ENCODE measurements at regions not wholly inside any gene's neighbourhood (a gene's known extent, or its start where the extent isn't known, plus 50 kb on each side); places are given as distances from the start of the nearest gene placed in this dataset.

GRCh38 chr11:23236826-23237555 lies 376.7 kb upstream of the CCDC179 start:
- no peaks in the 10 kb centered on the region for H3K27me3 Mint-ChIP-seq

GRCh38 chr11:23252426-23252825 lies 392.2 kb upstream of the CCDC179 start:
- no peak for DNase-seq
- Mint-ChIP-seq H3K36me3 (no peaks in the 10 kb centered on the region), H3K27me3 (no peaks in the 10 kb centered on the region), H3K4me3 (no peak overlapping the region), H3K9me3 (peaks cover 0 to 20% (median 6%) of the 10 kb centered on the region in 5 donors), H3K4me1 (no peaks in the 10 kb centered on the region), H3K27ac (no peak overlapping the region)
- no peaks in the 10 kb centered on the region for H3K36me3 ChIP-seq (ENCODE audit: insufficient read depth, low read length)
- ChIA-PET CTCF (no interaction called here), POLR2A (no interaction called here)
- H3K4me3 ChIP-seq (ENCODE audit: low read length), result no peak overlapping the region
- H3K4me1 ChIP-seq (ENCODE audit: insufficient read depth, low read length), result no peaks in the 10 kb centered on the region
- no peaks in the 10 kb centered on the region for H3K27me3 ChIP-seq (ENCODE audit: insufficient read depth, low read length, poor library complexity, severe bottlenecking)
- no peaks in the 10 kb centered on the region for H3K9me3 ChIP-seq (ENCODE audit: low read length)
- H3K27ac ChIP-seq (ENCODE audit: low read depth, low read length), result no peak overlapping the region

More at GRCh38 chr11:23236826-23237555, 376.7 kb upstream of the CCDC179 start:
- CTCF ChIA-PET, result no interaction called here
- H3K36me3 Mint-ChIP-seq, result peaks cover 0 to 2% (median 0%) of the 10 kb centered on the region in 3 donors
- Histone ChIP-seq H3K4me3 (ENCODE audit: low read length) (no peak overlapping the region), H3K36me3 (ENCODE audit: insufficient read depth, low read length) (no peaks in the 10 kb centered on the region), H3K27ac (ENCODE audit: low read depth, low read length) (no peak overlapping the region), H3K27me3 (ENCODE audit: insufficient read depth, low read length, poor library complexity, severe bottlenecking) (no peaks in the 10 kb centered on the region), H3K9me3 (ENCODE audit: low read length) (no peaks in the 10 kb centered on the region), H3K4me1 (ENCODE audit: insufficient read depth, low read length) (no peaks in the 10 kb centered on the region)
- DNase-seq, result no peak
- H3K4me1 Mint-ChIP-seq, result no peaks in the 10 kb centered on the region
- peaks cover 0 to 17% (median 2%) of the 10 kb centered on the region in 5 donors for H3K9me3 Mint-ChIP-seq
- no peak overlapping the region for H3K4me3 Mint-ChIP-seq
- POLR2A ChIA-PET, result no interaction called here
- H3K27ac Mint-ChIP-seq, result no peak overlapping the region

GRCh38 chr11:23257088-23257487 lies 396.8 kb upstream of the CCDC179 start:
- peaks cover 0 to 12% (median 2%) of the 10 kb centered on the region in 5 donors for H3K9me3 Mint-ChIP-seq
- Histone ChIP-seq H3K4me1 (ENCODE audit: insufficient read depth, low read length) (no peaks in the 10 kb centered on the region), H3K4me3 (ENCODE audit: low read length) (no peak overlapping the region), H3K27me3 (ENCODE audit: insufficient read depth, low read length, poor library complexity, severe bottlenecking) (no peaks in the 10 kb centered on the region), H3K36me3 (ENCODE audit: insufficient read depth, low read length) (no peaks in the 10 kb centered on the region), H3K27ac (ENCODE audit: low read depth, low read length) (no peak overlapping the region), H3K9me3 (ENCODE audit: low read length) (no peaks in the 10 kb centered on the region)
- H3K27ac Mint-ChIP-seq, result no peak overlapping the region
- no peak overlapping the region for H3K4me3 Mint-ChIP-seq
- no peaks in the 10 kb centered on the region for H3K4me1 Mint-ChIP-seq
- no peak for DNase-seq
- no peaks in the 10 kb centered on the region for H3K36me3 Mint-ChIP-seq
- no peaks in the 10 kb centered on the region for H3K27me3 Mint-ChIP-seq
- ChIA-PET CTCF (no interaction called here), POLR2A (no interaction called here)

GRCh38 chr11:23257556-23257955 lies 397.3 kb upstream of the CCDC179 start:
- H3K27me3 Mint-ChIP-seq, result no peaks in the 10 kb centered on the region
- Histone ChIP-seq H3K27ac (ENCODE audit: low read depth, low read length) (no peak overlapping the region), H3K27me3 (ENCODE audit: insufficient read depth, low read length, poor library complexity, severe bottlenecking) (no peaks in the 10 kb centered on the region), H3K4me1 (ENCODE audit: insufficient read depth, low read length) (no peaks in the 10 kb centered on the region), H3K4me3 (ENCODE audit: low read length) (no peak overlapping the region), H3K9me3 (ENCODE audit: low read length) (no peaks in the 10 kb centered on the region), H3K36me3 (ENCODE audit: insufficient read depth, low read length) (no peaks in the 10 kb centered on the region)
- H3K4me1 Mint-ChIP-seq, result no peaks in the 10 kb centered on the region
- H3K36me3 Mint-ChIP-seq, result no peaks in the 10 kb centered on the region
- ChIA-PET POLR2A (no interaction called here), CTCF (no interaction called here)
- H3K4me3 Mint-ChIP-seq, result peak overlapping the region in 1 of 7 donors; percentile 25
- H3K27ac Mint-ChIP-seq, result no peak overlapping the region
- peaks cover 0 to 11% (median 2%) of the 10 kb centered on the region in 5 donors for H3K9me3 Mint-ChIP-seq
- no peak for DNase-seq

GRCh38 chr11:23263466-23263865 lies 403.2 kb upstream of the CCDC179 start:
- no peak overlapping the region for H3K27ac ChIP-seq (ENCODE audit: low read depth, low read length)
- H3K9me3 ChIP-seq (ENCODE audit: low read length), result no peaks in the 10 kb centered on the region
- H3K36me3 ChIP-seq (ENCODE audit: insufficient read depth, low read length), result no peaks in the 10 kb centered on the region
- H3K4me1 Mint-ChIP-seq, result no peaks in the 10 kb centered on the region
- no peaks in the 10 kb centered on the region for H3K27me3 Mint-ChIP-seq
- H3K27ac Mint-ChIP-seq, result no peak overlapping the region
- H3K4me3 Mint-ChIP-seq, result no peak overlapping the region
- H3K9me3 Mint-ChIP-seq, result peaks cover 0 to 21% (median 5%) of the 10 kb centered on the region in 5 donors
- no peak overlapping the region for H3K4me3 ChIP-seq (ENCODE audit: low read length)
- ChIA-PET POLR2A (no interaction called here), CTCF (no interaction called here)
- no peaks in the 10 kb centered on the region for H3K4me1 ChIP-seq (ENCODE audit: insufficient read depth, low read length)
- DNase-seq, result no peak
- no peaks in the 10 kb centered on the region for H3K27me3 ChIP-seq (ENCODE audit: insufficient read depth, low read length, poor library complexity, severe bottlenecking)
- H3K36me3 Mint-ChIP-seq, result no peaks in the 10 kb centered on the region

GRCh38 chr11:23272095-23272494 lies 411.8 kb upstream of the CCDC179 start:
- H3K4me3 Mint-ChIP-seq, result no peak overlapping the region
- CTCF ChIA-PET, result no interaction called here

GRCh38 chr11:23278121-23278520 lies 417.8 kb upstream of the CCDC179 start:
- Histone ChIP-seq H3K4me1 (ENCODE audit: insufficient read depth, low read length) (no peaks in the 10 kb centered on the region), H3K36me3 (ENCODE audit: insufficient read depth, low read length) (no peaks in the 10 kb centered on the region), H3K9me3 (ENCODE audit: low read length) (no peaks in the 10 kb centered on the region), H3K4me3 (ENCODE audit: low read length) (no peak overlapping the region), H3K27ac (ENCODE audit: low read depth, low read length) (no peak overlapping the region), H3K27me3 (ENCODE audit: insufficient read depth, low read length, poor library complexity, severe bottlenecking) (no peaks in the 10 kb centered on the region)
- H3K9me3 Mint-ChIP-seq, result peaks cover 0 to 45% (median 5%) of the 10 kb centered on the region in 5 donors
- CTCF ChIA-PET, result no interaction called here
- POLR2A ChIA-PET, result no interaction called here
- DNase-seq, result no peak
- H3K4me1 Mint-ChIP-seq, result no peaks in the 10 kb centered on the region
- no peaks in the 10 kb centered on the region for H3K27me3 Mint-ChIP-seq
- no peak overlapping the region for H3K27ac Mint-ChIP-seq
- no peak overlapping the region for H3K4me3 Mint-ChIP-seq
- no peaks in the 10 kb centered on the region for H3K36me3 Mint-ChIP-seq

More at GRCh38 chr11:23272095-23272494, 411.8 kb upstream of the CCDC179 start:
- Mint-ChIP-seq H3K9me3 (peaks cover under 1 to 37% (median 3%) of the 10 kb centered on the region in 5 donors), H3K36me3 (no peaks in the 10 kb centered on the region), H3K27ac (peak overlapping the region in 3 of 8 donors; percentile 20 to 87 (median 57)), H3K27me3 (no peaks in the 10 kb centered on the region), H3K4me1 (peaks cover 0 to 7% (median 0%) of the 10 kb centered on the region in 3 donors)
- no peaks in the 10 kb centered on the region for H3K4me1 ChIP-seq (ENCODE audit: insufficient read depth, low read length)
- H3K27me3 ChIP-seq (ENCODE audit: insufficient read depth, low read length, poor library complexity, severe bottlenecking), result no peaks in the 10 kb centered on the region
- no peak overlapping the region for H3K27ac ChIP-seq (ENCODE audit: low read depth, low read length)
- no peaks in the 10 kb centered on the region for H3K9me3 ChIP-seq (ENCODE audit: low read length)
- POLR2A ChIA-PET, result no interaction called here
- no peaks in the 10 kb centered on the region for H3K36me3 ChIP-seq (ENCODE audit: insufficient read depth, low read length)
- no peak overlapping the region for H3K4me3 ChIP-seq (ENCODE audit: low read length)
- no peak for DNase-seq

- no peaks in the 10 kb centered on the region for H3K36me3 ChIP-seq (ENCODE audit: insufficient read depth, low read length)
- H3K4me1 ChIP-seq (ENCODE audit: insufficient read depth, low read length), result no peaks in the 10 kb centered on the region
- H3K4me3 ChIP-seq (ENCODE audit: low read length), result no peak overlapping the region
- Mint-ChIP-seq H3K27ac (peak overlapping the region in 1 of 8 donors; percentile 15), H3K4me3 (no peak overlapping the region), H3K27me3 (no peaks in the 10 kb centered on the region), H3K4me1 (no peaks in the 10 kb centered on the region), H3K9me3 (peaks cover 0 to 38% (median 5%) of the 10 kb centered on the region in 5 donors), H3K36me3 (no peaks in the 10 kb centered on the region)
- H3K9me3 ChIP-seq (ENCODE audit: low read length), result no peaks in the 10 kb centered on the region
- ChIA-PET POLR2A (no interaction called here), CTCF (no interaction called here)
- H3K27ac ChIP-seq (ENCODE audit: low read depth, low read length), result no peak overlapping the region
- DNase-seq, result no peak
- no peaks in the 10 kb centered on the region for H3K27me3 ChIP-seq (ENCODE audit: insufficient read depth, low read length, poor library complexity, severe bottlenecking)
Observed at GRCh38 chr11:23280088-23280487, 419.8 kb upstream of the CCDC179 start.
